Caco-2 (cell line): ENCODE measurements at regions not wholly inside any gene's neighbourhood (a gene's known extent, or its start where the extent isn't known, plus 50 kb on each side); places are given as distances from the start of the nearest gene placed in this dataset.

Experiments used
- BruUV-seq: library from RNA; stranded (reverse); fragments of 400-500 nt; replicated peaks from 2 replicates; lab custom pipeline; 2021; lab: Mats Ljungman, UMichigan
- CTCF ChIA-PET: fragments of 300-600 bp; sonication (Branson Sonifier 250); formaldehyde crosslinking; loops from one replicate; lab custom pipeline; 2022; ENCODE audit warnings: antibody characterized with exemption; lab: Charles Lee
- POLR2A ChIA-PET: fragments of 300-600 bp; sonication (Branson Sonifier 250); formaldehyde crosslinking; loops from one replicate; lab custom pipeline; 2022; ENCODE audit warnings: antibody characterized with exemption; lab: Charles Lee
- DNase-seq, 2 experiments: peaks; one replicate each; pipeline versions ENCODE4 v3.0.0 to v3.0.0-alpha.2; 2020 to 2022
- H3K27me3 ChIP-seq: replicated peaks from 2 replicates; pipeline ENCODE4 v1.6.0; 2011; ENCODE audit warnings: low read length; ENCODE audit not compliant: control insufficient read depth, insufficient read depth
- H3K36me3 ChIP-seq: 2 replicates; pipeline ENCODE4 v1.5.1; 2011; ENCODE audit warnings: low read length; ENCODE audit not compliant: control insufficient read depth, insufficient read depth
- H3K4me1 ChIP-seq: fragments of 250-450 bp; sonication (Bioruptor Pico); 2 replicates; pipeline ENCODE4 v1.5.1; 2020; ENCODE audit warnings: mild to moderate bottlenecking
- H3K4me3 ChIP-seq: 2 replicates; pipeline ENCODE4 v1.5.1; 2011; ENCODE audit warnings: low read depth, mild to moderate bottlenecking, control low read depth, low read length
- H3K9me3 ChIP-seq: fragments of 250-450 bp; sonication (Bioruptor Pico); 2 replicates; pipeline ENCODE4 v1.5.1; 2020; ENCODE audit warnings: mild to moderate bottlenecking, moderate library complexity
- H3K27ac Mint-ChIP-seq: one replicate; pipeline ENCODE4 v1.8.0; 2022; ENCODE audit warnings: mixed read lengths; ENCODE audit not compliant: unreplicated experiment
- H3K27me3 Mint-ChIP-seq: one replicate; pipeline ENCODE4 v1.8.0; 2022; ENCODE audit warnings: mixed read lengths; ENCODE audit not compliant: insufficient read depth, unreplicated experiment
- H3K36me3 Mint-ChIP-seq: one replicate; pipeline ENCODE4 v1.8.0; 2022; ENCODE audit warnings: mild to moderate bottlenecking, mixed read lengths; ENCODE audit not compliant: insufficient read depth, unreplicated experiment
- H3K4me1 Mint-ChIP-seq: one replicate; pipeline ENCODE4 v1.8.0; 2022; ENCODE audit warnings: low read depth, mixed read lengths; ENCODE audit not compliant: unreplicated experiment
- H3K4me3 Mint-ChIP-seq: one replicate; pipeline ENCODE4 v1.8.0; 2022; ENCODE audit warnings: mild to moderate bottlenecking, moderate library complexity, mixed read lengths; ENCODE audit not compliant: unreplicated experiment
- H3K9me3 Mint-ChIP-seq: one replicate; pipeline ENCODE4 v1.8.0; 2022; ENCODE audit warnings: mixed read lengths; ENCODE audit not compliant: unreplicated experiment
- intact Hi-C: fragments of 100-400 bp; cut with micrococcal nuclease; formaldehyde crosslinking; loops from one replicate; pipeline ENCODE4 v1.10.0; 2022; ENCODE audit not compliant: unreplicated experiment
- TF ChIP-seq, protein P1 (sequence below), 2 experiments: fragments of 200-600 bp in 1 of 2; IDR thresholded peaks; 1 replicate in 1 of 2; 2 replicates in 1 of 2; pipeline versions ENCODE4 v1.5.1 to v1.8.0; 2011 to 2022; ENCODE audit warnings: antibody characterized with exemption in 1 of 2, control low read depth in 1 of 2, inconsistent platforms in 1 of 2, low read depth in 1 of 2, low read length in 1 of 2, mild to moderate bottlenecking in 1 of 2, moderate library complexity in 1 of 2; ENCODE audit not compliant: insufficient read depth in 1 of 2, severe bottlenecking in 1 of 2, unreplicated experiment in 1 of 2

DNA sequence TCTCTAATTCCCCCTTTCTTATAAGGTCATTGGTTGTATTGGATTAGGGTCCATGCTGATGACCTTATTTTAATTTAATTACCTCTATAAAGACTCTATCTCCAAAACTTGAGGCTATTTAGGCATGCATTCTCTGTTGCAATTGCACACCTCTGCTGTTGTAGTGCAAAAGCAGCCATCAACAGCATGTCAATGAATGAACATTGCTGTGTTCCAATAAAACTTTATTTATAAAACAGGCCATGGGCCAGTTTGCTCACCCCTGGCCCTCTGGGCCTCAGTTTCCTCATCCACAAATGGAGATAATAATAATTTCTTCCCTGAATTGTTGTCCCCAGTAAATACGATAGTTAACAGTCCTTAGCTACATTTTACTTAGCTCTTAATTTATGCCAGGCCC is 100.4 kb upstream of the USP24 start:
- TF ChIP-seq, protein P1, sequence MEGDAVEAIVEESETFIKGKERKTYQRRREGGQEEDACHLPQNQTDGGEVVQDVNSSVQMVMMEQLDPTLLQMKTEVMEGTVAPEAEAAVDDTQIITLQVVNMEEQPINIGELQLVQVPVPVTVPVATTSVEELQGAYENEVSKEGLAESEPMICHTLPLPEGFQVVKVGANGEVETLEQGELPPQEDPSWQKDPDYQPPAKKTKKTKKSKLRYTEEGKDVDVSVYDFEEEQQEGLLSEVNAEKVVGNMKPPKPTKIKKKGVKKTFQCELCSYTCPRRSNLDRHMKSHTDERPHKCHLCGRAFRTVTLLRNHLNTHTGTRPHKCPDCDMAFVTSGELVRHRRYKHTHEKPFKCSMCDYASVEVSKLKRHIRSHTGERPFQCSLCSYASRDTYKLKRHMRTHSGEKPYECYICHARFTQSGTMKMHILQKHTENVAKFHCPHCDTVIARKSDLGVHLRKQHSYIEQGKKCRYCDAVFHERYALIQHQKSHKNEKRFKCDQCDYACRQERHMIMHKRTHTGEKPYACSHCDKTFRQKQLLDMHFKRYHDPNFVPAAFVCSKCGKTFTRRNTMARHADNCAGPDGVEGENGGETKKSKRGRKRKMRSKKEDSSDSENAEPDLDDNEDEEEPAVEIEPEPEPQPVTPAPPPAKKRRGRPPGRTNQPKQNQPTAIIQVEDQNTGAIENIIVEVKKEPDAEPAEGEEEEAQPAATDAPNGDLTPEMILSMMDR (IDR thresholded peaks at IDR 0.05; ENCODE audit: insufficient read depth in 1 of 2, low read depth in 1 of 2, low read length in 1 of 2, severe bottlenecking in 1 of 2, unreplicated experiment in 1 of 2), result no peak
- no peaks in the 10 kb centered on the region for H3K4me1 Mint-ChIP-seq
- intact Hi-C loops, result no loop called here
- no peaks in the 10 kb centered on the region for H3K9me3 Mint-ChIP-seq
- H3K36me3 ChIP-seq, result no peaks in the 10 kb centered on the region
- no peaks in the 10 kb centered on the region for H3K36me3 Mint-ChIP-seq
- H3K27ac Mint-ChIP-seq, result no peak overlapping the region
- H3K9me3 ChIP-seq, result no peaks in the 10 kb centered on the region
- H3K4me3 ChIP-seq, result no peak overlapping the region
- H3K4me1 ChIP-seq, result no peaks in the 10 kb centered on the region
- POLR2A ChIA-PET, result no interaction called here
- H3K27me3 Mint-ChIP-seq, result no peaks in the 10 kb centered on the region
- H3K4me3 Mint-ChIP-seq, result no peak overlapping the region
- no peak for DNase-seq
- BruUV-seq, result no TSS peak
- CTCF ChIA-PET, result no interaction called here
- no peaks in the 10 kb centered on the region for H3K27me3 ChIP-seq

GRCh38 chr1:55314740-55315139 is 99.6 kb upstream of the USP24 start:
- Mint-ChIP-seq H3K27ac (no peak overlapping the region), H3K9me3 (no peaks in the 10 kb centered on the region)

DNA sequence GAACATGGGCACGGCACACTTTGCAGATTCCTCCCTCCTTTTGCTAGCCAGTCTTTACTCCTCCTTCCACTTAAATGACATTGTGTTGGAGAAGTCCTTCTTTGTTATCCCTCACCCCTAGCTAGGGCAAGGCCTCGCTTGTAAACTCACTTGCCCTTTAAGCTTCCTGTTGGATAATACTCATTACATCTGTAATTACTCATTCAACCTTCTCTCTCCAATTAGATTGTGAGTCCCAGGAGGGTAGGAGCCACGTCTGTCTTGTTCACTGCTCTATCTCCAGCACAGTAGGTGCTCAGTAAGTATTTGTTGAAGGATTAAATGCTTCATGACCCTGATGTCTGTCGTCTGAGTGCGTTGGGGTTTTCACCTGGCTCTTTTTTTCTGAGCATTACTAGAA is 98.7 kb upstream of the USP24 start:
- no peak for DNase-seq
- H3K4me1 Mint-ChIP-seq, result no peaks in the 10 kb centered on the region
- intact Hi-C loops, result no loop called here
- ChIA-PET CTCF (no interaction called here), POLR2A (no interaction called here)
- Histone ChIP-seq H3K9me3 (no peaks in the 10 kb centered on the region), H3K4me1 (no peaks in the 10 kb centered on the region), H3K4me3 (no peak overlapping the region), H3K36me3 (no peaks in the 10 kb centered on the region), H3K27me3 (no peaks in the 10 kb centered on the region)
- no peaks in the 10 kb centered on the region for H3K27me3 Mint-ChIP-seq
- H3K36me3 Mint-ChIP-seq, result no peaks in the 10 kb centered on the region
- H3K4me3 Mint-ChIP-seq, result no peak overlapping the region
- BruUV-seq, result no TSS peak
- no peak overlapping the region for H3K27ac Mint-ChIP-seq
- TF ChIP-seq, protein P1 (IDR thresholded peaks at IDR 0.05; ENCODE audit: insufficient read depth in 1 of 2, low read depth in 1 of 2, low read length in 1 of 2, severe bottlenecking in 1 of 2, unreplicated experiment in 1 of 2), result no peak
- no peaks in the 10 kb centered on the region for H3K9me3 Mint-ChIP-seq

More at GRCh38 chr1:55314740-55315139, 99.6 kb upstream of the USP24 start:
- Histone ChIP-seq H3K4me1 (no peaks in the 10 kb centered on the region), H3K36me3 (no peaks in the 10 kb centered on the region), H3K4me3 (no peak overlapping the region), H3K27me3 (no peaks in the 10 kb centered on the region), H3K9me3 (no peaks in the 10 kb centered on the region)
- Mint-ChIP-seq H3K4me1 (no peaks in the 10 kb centered on the region), H3K36me3 (no peaks in the 10 kb centered on the region), H3K27me3 (no peaks in the 10 kb centered on the region), H3K4me3 (no peak overlapping the region)
- TF ChIP-seq, protein P1 (IDR thresholded peaks at IDR 0.05; ENCODE audit: insufficient read depth in 1 of 2, low read depth in 1 of 2, low read length in 1 of 2, severe bottlenecking in 1 of 2, unreplicated experiment in 1 of 2), result no peak
- CTCF ChIA-PET, result no interaction called here
- intact Hi-C loops, result no loop called here
- no TSS peak for BruUV-seq
- POLR2A ChIA-PET, result no interaction called here
- no peak for DNase-seq
